Uterus (tissue), 2 donors: ENCODE measurements at regions not wholly inside any gene's neighbourhood (a gene's known extent, or its start where the extent isn't known, plus 50 kb on each side); places are given as distances from the start of the nearest gene placed in this dataset.

ENCODE experiments used
- POLR2A ChIP-seq, 2 donors: fragments of 450-650 bp; IDR thresholded peaks; one replicate each; pipeline ENCODE4 v1.6.1; 2016; ENCODE audit warnings: antibody characterized with exemption in 2 of 2, mild to moderate bottlenecking in 1 of 2, moderate library complexity in 1 of 2
- TF ChIP-seq, protein P1 (sequence below), 4 experiments: fragments of 200-600 bp in 2 of 4; fragments of 450-650 bp in 2 of 4; sonication (generic) in 2 of 4; IDR thresholded peaks; one replicate each; pipeline ENCODE4 v1.5.1; 2016 to 2019; ENCODE audit warnings: antibody characterized with exemption in 4 of 4, mild to moderate bottlenecking in 2 of 4, moderate library complexity in 1 of 4

DNA sequence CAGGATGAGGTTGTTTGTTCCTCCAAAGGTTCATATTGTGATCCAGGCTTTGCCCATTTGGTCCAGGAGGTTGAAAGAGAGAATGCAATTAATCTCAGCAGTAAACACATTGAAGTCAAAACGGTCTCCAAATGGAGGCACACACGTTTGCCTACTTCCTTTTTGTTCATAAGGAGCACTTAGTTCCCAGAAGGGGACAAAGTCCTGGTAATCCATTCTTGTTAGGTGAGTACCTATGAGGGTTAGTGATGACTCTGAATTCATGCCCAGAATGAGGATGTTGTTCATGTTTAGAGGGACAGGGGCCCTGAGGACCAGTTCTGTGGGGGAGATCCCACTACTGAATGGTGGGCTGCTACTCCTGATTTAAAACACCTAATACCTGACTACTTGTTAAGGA, 177.7 kb downstream of the ALDH1A2 start:
- TF ChIP-seq, protein P1, sequence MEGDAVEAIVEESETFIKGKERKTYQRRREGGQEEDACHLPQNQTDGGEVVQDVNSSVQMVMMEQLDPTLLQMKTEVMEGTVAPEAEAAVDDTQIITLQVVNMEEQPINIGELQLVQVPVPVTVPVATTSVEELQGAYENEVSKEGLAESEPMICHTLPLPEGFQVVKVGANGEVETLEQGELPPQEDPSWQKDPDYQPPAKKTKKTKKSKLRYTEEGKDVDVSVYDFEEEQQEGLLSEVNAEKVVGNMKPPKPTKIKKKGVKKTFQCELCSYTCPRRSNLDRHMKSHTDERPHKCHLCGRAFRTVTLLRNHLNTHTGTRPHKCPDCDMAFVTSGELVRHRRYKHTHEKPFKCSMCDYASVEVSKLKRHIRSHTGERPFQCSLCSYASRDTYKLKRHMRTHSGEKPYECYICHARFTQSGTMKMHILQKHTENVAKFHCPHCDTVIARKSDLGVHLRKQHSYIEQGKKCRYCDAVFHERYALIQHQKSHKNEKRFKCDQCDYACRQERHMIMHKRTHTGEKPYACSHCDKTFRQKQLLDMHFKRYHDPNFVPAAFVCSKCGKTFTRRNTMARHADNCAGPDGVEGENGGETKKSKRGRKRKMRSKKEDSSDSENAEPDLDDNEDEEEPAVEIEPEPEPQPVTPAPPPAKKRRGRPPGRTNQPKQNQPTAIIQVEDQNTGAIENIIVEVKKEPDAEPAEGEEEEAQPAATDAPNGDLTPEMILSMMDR (IDR thresholded peaks at IDR 0.05) = no peak
- TF ChIP-seq POLR2A (IDR thresholded peaks at IDR 0.05) = no peak
